Stomach (tissue), 8 donors: ENCODE measurements at regions not wholly inside any gene's neighbourhood (a gene's known extent, or its start where the extent isn't known, plus 50 kb on each side); places are given as distances from the start of the nearest gene placed in this dataset.

Experiments
- DNase-seq, 2 donors: peaks; one replicate each; pipeline versions ENCODE4 v3.0.0 to v3.0.0-alpha.2; 2013 to 2019
- H3K27ac ChIP-seq, 5 donors: fragments of 200-600 bp in 4 of 5; sonication (generic) in 4 of 5; one replicate each; pipeline ENCODE4 v1.5.1; 2013 to 2019; ENCODE audit warnings: mild to moderate bottlenecking in 1 of 5, moderate library complexity in 1 of 5
- H3K27me3 ChIP-seq, 3 donors: fragments of 200-600 bp; sonication (generic); one replicate each; pipeline ENCODE4 v1.5.1; 2017 to 2019; ENCODE audit warnings: mixed run types in 1 of 3
- H3K36me3 ChIP-seq, 4 donors: fragments of 200-600 bp; sonication (generic); 1 replicate in 3 of 4; 2 replicates in 1 of 4; pipeline ENCODE4 v1.5.1; 2016 to 2019
- H3K4me1 ChIP-seq, 4 donors: fragments of 200-600 bp; sonication (generic); one replicate each; pipeline ENCODE4 v1.5.1; 2016 to 2019
- H3K4me3 ChIP-seq, 4 donors: fragments of 200-600 bp; sonication (generic) in 3 of 4; one replicate each; pipeline ENCODE4 v1.5.1; 2016 to 2019; ENCODE audit warnings: mild to moderate bottlenecking in 1 of 4
- H3K9me3 ChIP-seq, 4 donors: fragments of 200-600 bp; sonication (generic); one replicate each; pipeline ENCODE4 v1.5.1; 2016 to 2019
- CTCF ChIP-seq, 7 experiments: fragments of 450-650 bp in 4 of 7; fragments of 200-600 bp in 3 of 7; sonication (generic) in 3 of 7; IDR thresholded peaks; one replicate each; pipeline ENCODE4 v1.5.1; 2016 to 2019; ENCODE audit warnings: antibody characterized with exemption in 7 of 7, control low read depth in 2 of 7, mild to moderate bottlenecking in 1 of 7
- EP300 ChIP-seq: sonication (generic); formaldehyde crosslinking; IDR thresholded peaks from one replicate; pipeline ENCODE4 v1.6.1; 2017; ENCODE audit warnings: antibody characterized with exemption
- POLR2A ChIP-seq, 4 donors: fragments of 450-650 bp; IDR thresholded peaks; one replicate each; pipeline ENCODE4 v1.6.1; 2016; ENCODE audit warnings: antibody characterized with exemption in 4 of 4, control low read depth in 2 of 4, mild to moderate bottlenecking in 1 of 4, moderate library complexity in 1 of 4
- POLR2AphosphoS5 ChIP-seq, 3 donors: sonication (generic); formaldehyde crosslinking; IDR thresholded peaks; one replicate each; pipeline ENCODE4 v1.6.1; 2016; ENCODE audit warnings: antibody characterized with exemption in 3 of 3
- WGBS, 5 donors: extraction: QIAGEN DNeasy Blood & Tissue Kit in 3 of 5; methylation state at CpG; one replicate each; pipeline versions ENCODE4 v1.1.5 to v1.1.7; 2013 to 2018; 5-methylcytosine and 5-hydroxymethylcytosine counted together
- intact Hi-C: fragments of 100-400 bp; cut with DNase I; formaldehyde crosslinking; loops from one replicate; pipeline ENCODE4 v1.15.1; 2023; ENCODE audit warnings: low total_unique reads
- donor health status: healthy with polysubstance abuse.
- donor health status: Bipolar disorder and iron deficiency.
- donor health status: healthy.

- Histone ChIP-seq H3K36me3 (no peaks in the 10 kb centered on the region), H3K4me1 (no peaks in the 10 kb centered on the region), H3K27ac (no peak overlapping the region), H3K9me3 (no peaks in the 10 kb centered on the region), H3K27me3 (no peaks in the 10 kb centered on the region), H3K4me3 (no peak overlapping the region)
- intact Hi-C loops: no loop called here
- TF ChIP-seq POLR2A (IDR thresholded peaks at IDR 0.05) (no peak), EP300 (no peak), POLR2AphosphoS5 (IDR thresholded peaks at IDR 0.05) (no peak), CTCF (IDR thresholded peaks at IDR 0.05) (no peak)
- 90 to 95% (median 90%) methylated on average over 5 of the region's 5 CpGs for WGBS, 5 donors
- no peak for DNase-seq
Measured at GRCh38 chr6:164124473-164124872, 710.0 kb downstream of the QKI start.

GRCh38 chr6:164122109-164122508, 707.6 kb downstream of the QKI start:
- Histone ChIP-seq H3K27ac (no peak overlapping the region), H3K4me1 (no peaks in the 10 kb centered on the region), H3K27me3 (no peaks in the 10 kb centered on the region), H3K4me3 (no peak overlapping the region), H3K9me3 (no peaks in the 10 kb centered on the region), H3K36me3 (no peaks in the 10 kb centered on the region)
- WGBS, 5 donors: 82 to 91% (median 87%) methylated on average over 8 to 11 of the region's 11 CpGs
- TF ChIP-seq CTCF (IDR thresholded peaks at IDR 0.05) (no peak), POLR2AphosphoS5 (IDR thresholded peaks at IDR 0.05) (no peak), POLR2A (IDR thresholded peaks at IDR 0.05) (no peak)
- no peak for DNase-seq
- intact Hi-C loops: no loop called here

GRCh38 chr6:164121527-164121926, 707.0 kb downstream of the QKI start:
- Histone ChIP-seq H3K36me3 (no peaks in the 10 kb centered on the region), H3K4me1 (no peaks in the 10 kb centered on the region), H3K9me3 (no peaks in the 10 kb centered on the region), H3K4me3 (no peak overlapping the region), H3K27ac (no peak overlapping the region), H3K27me3 (no peaks in the 10 kb centered on the region)
- intact Hi-C loops: no loop called here
- 77 to 89% (median 85%) methylated on average over 6 of the region's 6 CpGs for WGBS, 5 donors
- no peak for DNase-seq
- TF ChIP-seq CTCF (IDR thresholded peaks at IDR 0.05) (no peak), EP300 (no peak), POLR2AphosphoS5 (IDR thresholded peaks at IDR 0.05) (no peak), POLR2A (IDR thresholded peaks at IDR 0.05) (no peak)

GRCh38 chr6:164114651-164115050, 700.1 kb downstream of the QKI start:
- Histone ChIP-seq H3K4me1 (peaks cover 0 to 3% (median 0%) of the 10 kb centered on the region in 4 donors), H3K36me3 (no peaks in the 10 kb centered on the region), H3K27ac (no peak overlapping the region), H3K4me3 (no peak overlapping the region), H3K9me3 (no peaks in the 10 kb centered on the region), H3K27me3 (no peaks in the 10 kb centered on the region)
- intact Hi-C loops: no loop called here
- TF ChIP-seq POLR2AphosphoS5 (IDR thresholded peaks at IDR 0.05) (no peak), CTCF (IDR thresholded peaks at IDR 0.05) (no peak), POLR2A (IDR thresholded peaks at IDR 0.05) (no peak), EP300 (no peak)
- WGBS, 5 donors: 63 to 78% (median 67%) methylated on average over 5 of the region's 5 CpGs
- DNase-seq: no peak
